Nephron progenitor cell (in vitro differentiated cells): ENCODE measurements at regions not wholly inside any gene's neighbourhood (a gene's known extent, or its start where the extent isn't known, plus 50 kb on each side); places are given as distances from the start of the nearest gene placed in this dataset.

Source experiments
- DNase-seq: peaks from one replicate; pipeline ENCODE4 v3.0.0; 2021
- H3K27ac Mint-ChIP-seq: 2 replicates; pipeline ENCODE4 v1.8.0; 2021; ENCODE audit warnings: mild to moderate bottlenecking, moderate library complexity, mixed read lengths
- H3K27me3 Mint-ChIP-seq: 2 replicates; pipeline ENCODE4 v1.8.0; 2021; ENCODE audit warnings: mild to moderate bottlenecking, low read depth, mixed read lengths; ENCODE audit not compliant: poor library complexity
- H3K36me3 Mint-ChIP-seq: 2 replicates; pipeline ENCODE4 v1.8.0; 2021; ENCODE audit warnings: low read depth, mixed read lengths
- H3K4me1 Mint-ChIP-seq: 2 replicates; pipeline ENCODE4 v1.8.0; 2021; ENCODE audit warnings: mixed read lengths
- H3K4me3 Mint-ChIP-seq: 2 replicates; pipeline ENCODE4 v1.8.0; 2021; ENCODE audit warnings: mild to moderate bottlenecking, moderate library complexity, mixed read lengths
- H3K9me3 Mint-ChIP-seq: 2 replicates; pipeline ENCODE4 v1.8.0; 2021; ENCODE audit warnings: mild to moderate bottlenecking, moderate library complexity, mixed read lengths
- TF ChIP-seq, protein P1 (sequence below): fragments of 200-600 bp; sonication (generic); IDR thresholded peaks from 2 replicates; pipeline ENCODE4 v1.5.0; 2021; ENCODE audit warnings: antibody characterized with exemption

- no peak overlapping the region for H3K4me3 Mint-ChIP-seq
- H3K27me3 Mint-ChIP-seq, result peaks cover 21% of the 10 kb centered on the region
- H3K27ac Mint-ChIP-seq, result no peak overlapping the region
- no peaks in the 10 kb centered on the region for H3K36me3 Mint-ChIP-seq
- TF ChIP-seq, protein P1, sequence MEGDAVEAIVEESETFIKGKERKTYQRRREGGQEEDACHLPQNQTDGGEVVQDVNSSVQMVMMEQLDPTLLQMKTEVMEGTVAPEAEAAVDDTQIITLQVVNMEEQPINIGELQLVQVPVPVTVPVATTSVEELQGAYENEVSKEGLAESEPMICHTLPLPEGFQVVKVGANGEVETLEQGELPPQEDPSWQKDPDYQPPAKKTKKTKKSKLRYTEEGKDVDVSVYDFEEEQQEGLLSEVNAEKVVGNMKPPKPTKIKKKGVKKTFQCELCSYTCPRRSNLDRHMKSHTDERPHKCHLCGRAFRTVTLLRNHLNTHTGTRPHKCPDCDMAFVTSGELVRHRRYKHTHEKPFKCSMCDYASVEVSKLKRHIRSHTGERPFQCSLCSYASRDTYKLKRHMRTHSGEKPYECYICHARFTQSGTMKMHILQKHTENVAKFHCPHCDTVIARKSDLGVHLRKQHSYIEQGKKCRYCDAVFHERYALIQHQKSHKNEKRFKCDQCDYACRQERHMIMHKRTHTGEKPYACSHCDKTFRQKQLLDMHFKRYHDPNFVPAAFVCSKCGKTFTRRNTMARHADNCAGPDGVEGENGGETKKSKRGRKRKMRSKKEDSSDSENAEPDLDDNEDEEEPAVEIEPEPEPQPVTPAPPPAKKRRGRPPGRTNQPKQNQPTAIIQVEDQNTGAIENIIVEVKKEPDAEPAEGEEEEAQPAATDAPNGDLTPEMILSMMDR, result no peak
- DNase-seq, result no peak
- no peaks in the 10 kb centered on the region for H3K4me1 Mint-ChIP-seq
- no peaks in the 10 kb centered on the region for H3K9me3 Mint-ChIP-seq
These were observed 413.6 kb downstream of the CTTN start for GRCh38 chr11:70811915-70812314.

DNA sequence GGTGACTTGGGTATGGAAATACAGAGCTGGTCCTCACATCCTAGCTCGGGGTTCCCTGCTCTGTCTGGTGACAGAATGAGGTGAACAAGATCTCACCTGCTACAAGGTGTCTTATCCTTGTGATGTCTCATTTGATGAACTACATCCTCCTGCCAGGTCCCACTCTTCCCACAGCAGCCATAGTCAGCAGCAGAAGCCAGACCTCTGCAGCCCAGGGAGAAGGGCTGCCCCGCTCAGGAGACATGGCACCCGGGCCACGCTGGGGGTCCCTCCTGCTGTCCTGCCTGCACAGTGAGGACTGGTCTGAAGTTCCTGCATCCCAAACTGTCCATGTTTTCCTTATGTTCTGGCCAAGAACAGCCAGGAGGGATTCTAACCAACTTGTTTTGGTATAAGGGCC, 414.1 kb downstream of the CTTN start:
- H3K4me1 Mint-ChIP-seq, result no peaks in the 10 kb centered on the region
- no peak overlapping the region for H3K4me3 Mint-ChIP-seq
- no peak for DNase-seq
- peaks cover 21% of the 10 kb centered on the region for H3K27me3 Mint-ChIP-seq
- no peak overlapping the region for H3K27ac Mint-ChIP-seq
- TF ChIP-seq, protein P1, result no peak
- no peaks in the 10 kb centered on the region for H3K36me3 Mint-ChIP-seq
- H3K9me3 Mint-ChIP-seq, result no peaks in the 10 kb centered on the region

- no peak for DNase-seq
- H3K27ac Mint-ChIP-seq, result no peak overlapping the region
These were observed 415.3 kb downstream of the CTTN start for GRCh38 chr11:70813651-70814050.

DNA sequence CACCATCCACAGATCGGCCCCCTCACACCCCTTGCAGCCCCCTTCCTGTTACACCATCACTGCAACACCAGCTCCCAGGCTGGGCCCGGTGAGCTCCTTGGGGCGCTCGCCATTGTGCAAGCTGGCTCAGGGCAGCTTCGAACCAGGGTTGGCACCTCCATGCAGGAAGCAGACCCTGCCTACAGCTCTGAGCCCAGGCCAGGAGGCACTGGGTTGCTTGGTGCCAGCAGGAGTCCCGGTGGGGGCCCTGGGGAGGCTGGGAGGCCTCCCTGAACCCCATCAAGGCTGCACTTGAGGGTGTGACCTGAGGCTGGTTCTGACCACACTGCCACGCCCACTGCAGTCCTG, 417.1 kb downstream of the CTTN start:
- Mint-ChIP-seq H3K27ac (no peak overlapping the region), H3K27me3 (peaks cover 16% of the 10 kb centered on the region), H3K4me3 (no peak overlapping the region), H3K36me3 (no peaks in the 10 kb centered on the region), H3K4me1 (peaks cover 12% of the 10 kb centered on the region), H3K9me3 (no peaks in the 10 kb centered on the region)
- DNase-seq, result no peak
- TF ChIP-seq, protein P1, result no peak

More at GRCh38 chr11:70813651-70814050, 415.3 kb downstream of the CTTN start:
- Mint-ChIP-seq H3K36me3 (no peaks in the 10 kb centered on the region), H3K4me1 (peaks cover 8% of the 10 kb centered on the region), H3K27me3 (peaks cover 21% of the 10 kb centered on the region), H3K9me3 (no peaks in the 10 kb centered on the region), H3K4me3 (no peak overlapping the region)
- TF ChIP-seq, protein P1, result no peak

GRCh38 chr11:70816156-70816678, 417.9 kb downstream of the CTTN start:
- no peak for DNase-seq
- TF ChIP-seq, protein P1, result no peak

GRCh38 chr11:70818351-70818750, 420.0 kb downstream of the CTTN start:
- no peak for DNase-seq
- Mint-ChIP-seq H3K27ac (no peak overlapping the region), H3K4me3 (no peak overlapping the region), H3K27me3 (peaks cover 21% of the 10 kb centered on the region), H3K9me3 (no peaks in the 10 kb centered on the region), H3K36me3 (no peaks in the 10 kb centered on the region), H3K4me1 (peaks cover 12% of the 10 kb centered on the region)
- TF ChIP-seq, protein P1, result no peak

More at GRCh38 chr11:70816156-70816678, 417.9 kb downstream of the CTTN start:
- Mint-ChIP-seq H3K4me3 (no peak overlapping the region), H3K27ac (no peak overlapping the region), H3K36me3 (no peaks in the 10 kb centered on the region), H3K9me3 (no peaks in the 10 kb centered on the region), H3K4me1 (peaks cover 12% of the 10 kb centered on the region), H3K27me3 (peaks cover 19% of the 10 kb centered on the region)
